Dedifferentiated amniotic fluid mesenchymal stem cell (primary cell): ENCODE measurements at regions not wholly inside any gene's neighbourhood (a gene's known extent, or its start where the extent isn't known, plus 50 kb on each side); places are given as distances from the start of the nearest gene placed in this dataset.
A peak's percentile ranks its signal among the peaks of the same experiment; 100 is the strongest.

ENCODE experiments used
- DNase-seq: peaks from one replicate; pipeline ENCODE4 v3.0.0-alpha.2; 2016; ENCODE audit errors: extremely low spot score

DNA sequence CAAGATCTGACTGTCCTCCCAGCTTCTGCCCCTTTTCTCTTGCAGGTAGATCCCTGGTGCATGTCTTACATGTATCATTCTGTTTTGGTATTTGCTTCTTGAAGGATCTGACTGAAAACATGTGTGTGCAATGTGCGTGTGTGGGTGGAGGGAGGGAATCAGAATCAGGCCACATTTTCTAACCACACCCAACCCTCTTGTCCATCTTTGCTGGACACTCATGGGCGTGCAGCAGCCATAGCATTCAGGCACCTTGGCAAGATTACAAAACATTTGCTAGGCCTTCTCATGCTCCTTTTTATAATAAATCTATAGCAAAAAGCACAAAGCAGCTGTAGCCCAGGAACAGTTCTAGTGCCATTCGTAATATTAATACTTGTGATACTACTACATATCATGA lies 233.6 kb upstream of the E2F7 start:
- no peak for DNase-seq

DNA sequence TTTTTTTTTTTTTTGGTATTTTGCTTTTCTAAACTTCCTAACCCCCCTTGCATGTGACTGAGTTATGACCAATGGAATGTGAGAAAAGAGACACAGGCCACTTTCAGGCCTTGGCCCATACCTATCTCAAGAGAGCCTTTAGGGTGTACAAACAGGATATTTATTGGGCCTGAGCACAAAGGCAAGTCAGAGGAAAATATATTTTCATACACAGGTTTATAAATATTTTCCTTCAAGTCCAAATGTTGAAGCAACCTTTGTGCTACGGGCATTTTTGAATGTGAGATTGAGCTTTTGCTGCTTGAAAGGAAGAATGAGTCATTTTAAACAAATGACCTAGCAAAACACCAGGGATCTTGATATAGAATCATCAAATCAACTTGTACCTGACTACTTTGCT lies 228.6 kb upstream of the E2F7 start:
- DNase-seq, result no peak

DNA sequence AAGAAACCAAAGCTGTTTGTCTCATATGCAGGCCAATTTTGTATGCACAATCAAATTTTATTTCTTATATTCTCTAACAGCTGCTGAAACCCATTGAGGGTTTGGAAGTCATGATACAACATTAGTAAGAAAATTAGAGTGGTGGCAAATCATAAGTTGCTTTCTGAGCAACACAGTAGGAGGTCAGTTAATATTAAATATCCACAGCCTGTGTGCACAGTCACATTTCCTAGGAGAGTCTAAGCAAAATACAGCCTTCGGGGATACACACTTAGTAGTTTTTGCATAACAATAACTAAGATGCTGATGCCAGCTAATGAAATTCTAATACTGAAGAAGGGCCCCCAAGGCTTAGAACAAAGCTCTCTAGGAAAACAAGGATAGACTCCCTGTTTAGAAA lies 209.6 kb upstream of the E2F7 start:
- DNase-seq, result no peak

- DNase-seq, result no peak
Measured at GRCh38 chr12:77273898-77274297, 208.5 kb upstream of the E2F7 start.

DNA sequence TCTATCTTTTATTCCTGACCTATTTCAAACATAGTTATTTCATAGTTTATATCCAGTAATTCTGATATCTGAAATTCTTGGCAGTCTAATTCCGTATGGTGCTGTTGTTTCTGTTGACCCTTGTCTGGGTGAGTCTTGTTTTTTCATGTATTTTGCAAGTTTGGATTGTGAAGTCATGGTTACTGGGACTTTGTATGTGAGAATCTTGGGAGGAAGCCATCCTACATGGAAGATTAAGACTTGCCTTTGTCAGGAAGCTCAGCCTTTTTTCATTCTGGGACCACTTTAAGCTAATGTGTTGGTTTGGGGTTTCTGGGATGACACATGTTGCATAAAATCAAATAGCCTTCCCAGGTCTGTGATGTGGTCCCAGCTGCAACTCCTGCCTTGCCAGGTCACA lies 191.6 kb upstream of the E2F7 start:
- DNase-seq, result peak; percentile 42

DNA sequence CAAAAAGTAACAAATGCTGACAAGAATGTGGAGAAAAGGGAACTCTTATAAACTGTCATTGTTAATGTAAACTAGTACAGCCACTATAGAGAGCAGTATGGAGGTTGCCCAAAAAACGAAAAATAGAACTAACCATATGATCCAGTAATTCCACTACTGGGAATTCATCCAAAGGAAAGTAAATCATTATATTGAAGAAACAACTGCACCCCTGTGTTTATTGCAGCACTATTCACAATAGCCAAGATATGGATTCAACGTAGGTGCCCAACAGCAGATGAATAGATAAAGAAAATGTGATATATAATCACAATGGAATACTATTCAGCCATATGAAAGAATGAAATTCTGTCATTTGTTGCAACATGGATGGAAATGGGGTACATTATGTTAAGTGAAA lies 188.0 kb upstream of the E2F7 start:
- DNase-seq, result no peak

- no peak for DNase-seq
Measured at GRCh38 chr12:77251799-77252198, 186.4 kb upstream of the E2F7 start.

- DNase-seq, result no peak
Measured at GRCh38 chr12:77249892-77250291, 184.5 kb upstream of the E2F7 start.

DNA sequence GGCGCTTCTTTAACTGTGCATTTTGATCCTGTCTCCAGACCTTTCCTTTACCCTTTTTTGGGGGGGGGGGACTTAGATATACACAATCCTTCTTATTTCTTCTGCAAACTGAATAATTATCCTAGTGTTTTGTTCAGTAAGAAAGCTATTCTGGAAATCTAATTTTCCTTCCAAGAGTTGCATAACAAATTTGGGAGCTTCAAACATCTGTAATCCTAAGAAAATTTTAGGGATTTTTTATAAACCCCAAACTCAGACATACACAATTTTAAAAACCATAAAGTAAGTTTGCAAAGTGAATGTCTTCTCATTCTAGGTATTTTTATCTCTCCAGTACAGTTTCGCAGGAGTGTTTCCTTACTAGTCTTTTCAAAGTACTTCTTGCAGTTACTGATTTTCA lies 182.7 kb upstream of the E2F7 start:
- no peak for DNase-seq

- DNase-seq, result no peak
Measured at GRCh38 chr12:77247542-77247941, 182.2 kb upstream of the E2F7 start.

GRCh38 chr12:77243345-77243744 lies 178.0 kb upstream of the E2F7 start:
- no peak for DNase-seq

DNA sequence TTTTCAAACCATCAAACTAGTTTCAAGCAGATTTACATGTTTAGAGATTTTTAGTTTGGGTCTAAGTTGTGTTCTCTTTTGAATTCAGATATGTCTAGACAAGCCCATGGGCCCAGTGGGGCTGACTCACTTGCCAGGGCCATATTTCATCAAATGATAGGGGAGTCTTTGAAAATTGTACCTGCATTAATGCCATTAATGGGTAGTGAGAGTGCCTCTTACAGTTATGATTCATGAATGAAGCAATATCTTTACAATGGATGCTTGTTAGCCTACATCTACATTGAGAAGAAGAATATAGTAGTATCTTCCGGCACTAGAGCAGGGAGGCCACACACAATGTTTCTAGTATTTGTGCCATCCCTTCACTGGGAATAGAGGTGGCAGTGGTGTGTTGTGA lies 174.2 kb upstream of the E2F7 start:
- DNase-seq, result no peak

GRCh38 chr12:77238335-77238734 lies 173.0 kb upstream of the E2F7 start:
- no peak for DNase-seq

GRCh38 chr12:77237896-77238295 lies 172.5 kb upstream of the E2F7 start:
- no peak for DNase-seq

- DNase-seq, result no peak
Measured at GRCh38 chr12:77236066-77236465, 170.7 kb upstream of the E2F7 start.

DNA sequence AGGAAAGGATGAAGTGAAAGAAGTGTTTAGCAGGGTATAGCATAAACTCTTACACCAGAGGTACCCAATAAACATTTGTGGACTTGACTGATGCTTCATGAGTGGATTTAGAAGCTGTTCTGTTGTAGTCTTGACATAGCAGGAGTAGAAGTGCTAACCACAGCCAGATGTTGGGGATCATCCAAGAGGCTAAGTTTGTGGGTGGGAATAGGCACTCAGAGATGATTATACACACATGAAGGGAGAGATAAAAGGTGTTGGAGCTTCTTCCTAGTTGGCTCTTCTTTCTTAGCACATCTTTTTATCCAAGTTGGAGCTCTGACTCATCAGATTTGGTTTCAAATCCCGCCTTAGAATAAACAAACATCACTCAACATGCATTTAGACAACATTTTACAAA lies 166.7 kb upstream of the E2F7 start:
- peak; percentile 40 for DNase-seq

DNA sequence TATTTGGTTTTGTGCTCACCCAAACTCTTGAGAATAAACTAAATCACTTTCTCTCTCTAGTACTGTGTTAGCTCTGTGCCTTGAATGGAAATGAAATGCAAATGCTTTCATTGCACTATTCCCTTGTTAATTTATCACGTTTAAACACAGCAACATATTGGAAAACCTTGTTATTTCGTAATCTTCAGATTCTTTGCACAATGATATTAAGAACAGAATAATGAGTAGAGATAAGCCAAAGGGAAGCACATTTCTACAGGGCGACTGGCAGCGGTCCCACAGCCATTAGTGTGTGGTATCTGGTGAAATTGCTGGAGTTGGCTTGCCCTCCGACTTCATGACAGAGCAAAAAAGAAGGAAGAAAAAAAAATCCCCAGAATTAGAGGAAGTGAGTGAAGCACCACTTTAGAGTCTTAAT lies 166.1 kb upstream of the E2F7 start:
- DNase-seq, result no peak

GRCh38 chr12:77229640-77230442 lies 164.5 kb upstream of the E2F7 start:
- peak; percentile 76 for DNase-seq

- DNase-seq, result no peak
Measured at GRCh38 chr12:77228376-77228775, 163.0 kb upstream of the E2F7 start.

- no peak for DNase-seq
Measured at GRCh38 chr12:77226368-77226767, 161.0 kb upstream of the E2F7 start.

- DNase-seq, result no peak
Measured at GRCh38 chr12:77225373-77225772, 160.0 kb upstream of the E2F7 start.

DNA sequence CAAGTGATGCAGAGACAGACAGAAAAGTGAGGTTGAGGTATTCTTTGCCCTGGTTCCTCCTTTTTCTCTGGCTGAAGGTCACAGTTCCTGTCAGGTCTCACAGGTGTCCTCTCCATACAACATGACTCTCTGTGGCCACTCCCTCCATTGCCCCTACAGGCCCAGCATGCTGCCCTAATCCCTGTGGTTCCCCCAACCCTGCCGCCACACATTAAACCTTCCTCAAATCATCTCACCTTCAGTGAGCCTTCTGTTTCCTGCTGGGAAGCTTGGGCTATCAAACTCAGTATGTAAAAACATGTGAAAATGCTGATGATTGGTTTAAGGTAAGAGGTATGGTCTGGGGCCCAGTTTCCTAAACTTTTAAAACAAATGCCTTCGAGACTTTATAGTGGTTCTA lies 159.0 kb upstream of the E2F7 start:
- no peak for DNase-seq

DNA sequence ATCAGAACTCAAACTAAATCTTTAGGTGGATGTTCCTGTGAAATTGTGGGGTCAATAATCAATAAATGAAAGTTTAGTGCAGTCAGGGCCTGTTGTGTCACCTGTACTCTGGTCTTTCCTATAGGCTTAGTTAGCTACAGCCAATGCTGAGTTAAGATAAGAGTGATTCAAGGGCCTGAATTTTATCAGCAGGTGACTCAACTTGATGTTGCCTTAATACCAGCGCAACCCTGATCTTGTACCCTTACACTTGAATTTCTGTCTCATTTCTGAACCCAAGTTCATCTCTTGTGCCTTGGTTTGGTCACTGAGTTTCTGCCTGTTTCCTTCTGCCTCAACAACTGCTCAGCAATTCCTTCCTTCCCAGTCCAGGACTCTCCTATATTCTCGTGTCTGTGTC lies 157.0 kb upstream of the E2F7 start:
- DNase-seq, result no peak

DNA sequence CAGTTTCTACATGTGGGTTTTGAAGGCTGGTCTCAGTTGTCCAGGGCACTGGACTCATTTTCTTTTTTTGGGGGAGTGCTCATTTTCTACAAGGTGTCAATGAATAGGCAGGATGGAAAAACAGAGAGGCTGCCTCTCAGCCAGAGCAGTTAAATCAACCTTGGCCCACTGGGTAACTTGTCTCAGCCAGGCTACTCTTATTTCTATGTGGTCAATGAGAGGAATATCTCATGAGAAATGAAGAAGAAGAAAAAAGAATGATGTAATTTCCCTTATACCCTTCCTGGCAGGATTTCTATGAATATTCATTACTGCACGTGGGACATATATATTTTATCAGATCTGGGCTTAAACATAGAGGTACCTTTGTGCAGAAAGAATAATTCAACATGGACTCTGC lies 155.2 kb upstream of the E2F7 start:
- DNase-seq, result no peak
